ENCODE measurements at regions not wholly inside any gene's neighbourhood (a gene's known extent, or its start where the extent isn't known, plus 50 kb on each side); places are given as distances from the start of the nearest gene placed in this dataset.

DNA sequence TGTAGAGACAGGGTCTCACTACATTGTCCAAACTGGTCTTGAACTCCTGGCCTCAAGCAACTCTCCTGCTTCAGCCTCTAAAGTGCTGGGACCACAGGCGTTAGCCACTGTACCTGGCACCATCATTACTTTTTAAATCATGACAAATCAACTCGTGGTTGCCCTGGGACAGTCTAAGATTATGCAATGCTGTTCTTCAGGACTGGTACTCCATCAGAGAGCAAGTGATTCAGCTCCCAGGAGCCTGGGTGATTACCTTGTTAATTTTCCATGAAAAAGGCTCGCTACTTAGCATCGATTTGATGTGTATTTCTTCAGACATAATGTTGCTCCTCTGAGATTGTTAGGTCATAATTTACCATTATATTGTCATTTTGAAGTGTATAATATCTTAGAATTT, 158.9 kb upstream of the STEAP4 start:
- Histone ChIP-seq H3K4me2 (replicated peaks; ENCODE audit: extremely low read depth, low read length, poor library complexity, severe bottlenecking) (no peak overlapping the region), H3K36me3 (replicated peaks in 1 of 2; ENCODE audit: control insufficient read depth in 1 of 2, insufficient read depth in 2 of 2, low read length in 2 of 2) (no peaks in the 10 kb centered on the region), H3K9me3 (replicated peaks in 1 of 2; ENCODE audit: control insufficient read depth in 1 of 2, insufficient read depth in 1 of 2, low read length in 2 of 2) (no peaks in the 10 kb centered on the region), H4K20me1 (ENCODE audit: insufficient read depth, low read length) (no peaks in the 10 kb centered on the region), H3K9ac (ENCODE audit: insufficient read depth, low read length, poor library complexity, severe bottlenecking) (no peak overlapping the region), H3K4me3 (replicated peaks in 1 of 3; ENCODE audit: low read depth in 2 of 3, low read length in 3 of 3) (no peak overlapping the region), H3K27ac (ENCODE audit: low read depth in 1 of 2, low read length in 2 of 2) (no peak overlapping the region), H3K27me3 (ENCODE audit: control insufficient read depth in 2 of 2, insufficient read depth in 2 of 2, low read length in 2 of 2) (no peaks in the 10 kb centered on the region), H3K4me1 (ENCODE audit: control insufficient read depth in 1 of 2, insufficient read depth in 2 of 2, low read length in 2 of 2) (no peaks in the 10 kb centered on the region), H3K79me2 (ENCODE audit: insufficient read depth, low read length) (no peaks in the 10 kb centered on the region), H2AFZ (ENCODE audit: insufficient read depth, low read depth, low read length, poor library complexity, severe bottlenecking) (no peak overlapping the region)
- H3K4me3 Mint-ChIP-seq = no peak overlapping the region
- H3K27me3 Mint-ChIP-seq (ENCODE audit: low read depth in 3 of 3) = peaks cover 2 to 3% (median 3%) of the 10 kb centered on the region in 3 donors
- no peaks in the 10 kb centered on the region for H3K36me3 Mint-ChIP-seq
- intact Hi-C loops (cut with micrococcal nuclease) = no loop called here
- no peak overlapping the region for H3K27ac Mint-ChIP-seq
- H3K4me1 Mint-ChIP-seq = no peaks in the 10 kb centered on the region
- TF ChIP-seq CTCF (IDR thresholded peaks at IDR 0.05) = no peak
- H3K9me3 Mint-ChIP-seq = peaks cover 0 to 4% (median 3%) of the 10 kb centered on the region in 7 donors
- WGBS (ENCODE audit: insufficient coverage) = 76% methylated on average over 2 of the region's 4 CpGs
- no peak for DNase-seq

DNA sequence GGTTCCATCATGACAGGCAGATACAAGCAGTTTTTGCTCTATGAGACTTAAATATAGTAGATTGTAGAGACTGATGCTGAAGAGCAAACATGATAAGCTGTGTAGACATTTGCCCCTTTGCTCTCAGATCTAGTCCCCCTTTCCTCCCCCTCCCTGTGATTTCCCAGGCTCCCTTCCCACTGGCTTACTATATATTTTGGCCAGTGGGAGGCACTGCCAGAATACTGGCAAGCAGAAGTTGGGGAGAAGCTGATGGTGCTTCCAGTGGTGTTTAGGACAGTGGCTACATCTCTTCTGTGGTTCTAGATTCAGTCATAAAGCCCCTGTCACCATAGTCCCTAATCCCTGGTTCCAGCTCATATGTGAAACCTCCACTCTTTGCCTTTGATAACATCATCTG, 156.1 kb upstream of the STEAP4 start:
- DNase-seq = no peak
- no peak overlapping the region for H3K27ac ChIP-seq (ENCODE audit: low read depth in 1 of 2, low read length in 2 of 2)
- Mint-ChIP-seq H3K4me1 (no peaks in the 10 kb centered on the region), H3K36me3 (no peaks in the 10 kb centered on the region), H3K27me3 (ENCODE audit: low read depth in 3 of 3) (peaks cover 1 to 3% (median 2%) of the 10 kb centered on the region in 3 donors), H3K4me3 (no peak overlapping the region), H3K27ac (no peak overlapping the region), H3K9me3 (peaks cover 0 to 3% (median 0%) of the 10 kb centered on the region in 7 donors)
- H3K9me3 ChIP-seq (replicated peaks in 1 of 2; ENCODE audit: control insufficient read depth in 1 of 2, insufficient read depth in 1 of 2, low read length in 2 of 2) = no peaks in the 10 kb centered on the region
- intact Hi-C loops (cut with micrococcal nuclease) = no loop called here
- H3K79me2 ChIP-seq (ENCODE audit: insufficient read depth, low read length) = no peaks in the 10 kb centered on the region
- H3K36me3 ChIP-seq (replicated peaks in 1 of 2; ENCODE audit: control insufficient read depth in 1 of 2, insufficient read depth in 2 of 2, low read length in 2 of 2) = no peaks in the 10 kb centered on the region
- no peak overlapping the region for H2AFZ ChIP-seq (ENCODE audit: insufficient read depth, low read depth, low read length, poor library complexity, severe bottlenecking)
- no peaks in the 10 kb centered on the region for H4K20me1 ChIP-seq (ENCODE audit: insufficient read depth, low read length)
- no peaks in the 10 kb centered on the region for H3K27me3 ChIP-seq (ENCODE audit: control insufficient read depth in 2 of 2, insufficient read depth in 2 of 2, low read length in 2 of 2)
- no peaks in the 10 kb centered on the region for H3K4me1 ChIP-seq (ENCODE audit: control insufficient read depth in 1 of 2, insufficient read depth in 2 of 2, low read length in 2 of 2)
- no peak overlapping the region for H3K9ac ChIP-seq (ENCODE audit: insufficient read depth, low read length, poor library complexity, severe bottlenecking)
- no peak for TF ChIP-seq CTCF (IDR thresholded peaks at IDR 0.05)
- H3K4me3 ChIP-seq (replicated peaks in 1 of 3; ENCODE audit: low read depth in 2 of 3, low read length in 3 of 3) = no peak overlapping the region
- no peak overlapping the region for H3K4me2 ChIP-seq (replicated peaks; ENCODE audit: extremely low read depth, low read length, poor library complexity, severe bottlenecking)
